Transverse colon (tissue), 3 donors: ENCODE measurements at regions not wholly inside any gene's neighbourhood (a gene's known extent, or its start where the extent isn't known, plus 50 kb on each side); places are given as distances from the start of the nearest gene placed in this dataset.

Experiments
- EP300 ChIP-seq: sonication (generic); formaldehyde crosslinking; IDR thresholded peaks from one replicate; pipeline ENCODE4 v1.6.1; 2017; ENCODE audit warnings: antibody characterized with exemption, low read depth
- POLR2AphosphoS5 ChIP-seq, 3 donors: sonication (generic); formaldehyde crosslinking; IDR thresholded peaks; one replicate each; pipeline ENCODE4 v1.6.1; 2016; ENCODE audit warnings: antibody characterized with exemption in 3 of 3

- TF ChIP-seq POLR2AphosphoS5 (IDR thresholded peaks at IDR 0.05) (no peak), EP300 (no peak)
Measured at GRCh38 chr10:14384915-14385314, 54.2 kb upstream of the FRMD4A start.
